Spleen (tissue), 7 donors: ENCODE measurements at regions not wholly inside any gene's neighbourhood (a gene's known extent, or its start where the extent isn't known, plus 50 kb on each side); places are given as distances from the start of the nearest gene placed in this dataset.

ENCODE experiments used
- POLR2A ChIP-seq, 3 donors: fragments of 450-650 bp; IDR thresholded peaks; one replicate each; pipeline ENCODE4 v1.5.1; 2017; ENCODE audit warnings: antibody characterized with exemption in 3 of 3, mild to moderate bottlenecking in 1 of 3
- POLR2AphosphoS5 ChIP-seq, 3 donors: sonication (generic); formaldehyde crosslinking; IDR thresholded peaks; one replicate each; pipeline ENCODE4 v1.5.1; 2017; ENCODE audit warnings: antibody characterized with exemption in 3 of 3
- TF ChIP-seq, protein P1 (sequence below), 11 experiments: fragments of 200-600 bp in 7 of 11; fragments of 450-650 bp in 4 of 11; sonication (generic) in 4 of 11; IDR thresholded peaks in 8 of 11; conservative IDR thresholded peaks in 3 of 11; 1 replicate in 7 of 11; 2 replicates in 4 of 11; pipeline versions ENCODE4 v1.4.0 to v1.8.0; 2016 to 2021; ENCODE audit warnings: antibody characterized with exemption in 11 of 11, inconsistent platforms in 4 of 11, mild to moderate bottlenecking in 1 of 11
- donor health status: DM: no; HTN: no; CAD: no; lungs with moderate emphysema.
- donor health status: DM: no; HTN: no; CAD: no.
- donor health status: DM: no; HTN: no; CAD: no.

DNA sequence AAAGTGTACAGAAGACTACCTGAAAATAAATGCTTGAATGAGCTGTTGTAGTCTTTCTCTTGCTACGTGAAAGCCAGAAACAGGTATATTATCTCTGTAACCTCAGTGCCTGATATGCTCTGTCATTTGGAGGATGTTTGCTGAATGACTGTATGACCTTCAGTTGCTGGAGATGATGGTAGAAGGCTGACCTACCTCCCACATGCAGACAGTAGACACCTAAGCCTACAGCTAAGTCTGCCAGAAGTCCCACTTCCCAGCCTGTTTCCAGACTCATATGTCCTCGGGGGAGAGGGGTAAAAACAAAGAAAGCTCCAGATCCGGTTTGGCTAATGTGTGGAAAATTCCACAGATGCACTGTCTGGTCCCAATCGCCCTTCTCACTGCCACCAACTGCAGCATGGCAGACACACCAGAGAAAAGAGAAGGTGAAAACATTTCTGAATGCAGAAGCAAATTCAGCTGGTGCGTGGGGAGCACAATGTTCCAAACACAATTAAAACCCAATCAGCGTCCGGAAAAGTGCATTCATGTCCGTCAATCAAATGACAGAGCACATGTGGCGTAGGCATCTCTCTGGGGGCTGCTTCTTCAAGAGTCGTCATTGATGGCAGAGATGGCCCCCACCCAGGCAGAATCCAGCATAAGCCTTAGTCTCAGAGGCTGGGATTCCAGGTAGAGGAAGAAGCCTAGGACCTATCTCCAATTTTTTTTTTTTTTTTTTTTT, 76.3 kb upstream of the TBX3 start:
- TF ChIP-seq, protein P1, sequence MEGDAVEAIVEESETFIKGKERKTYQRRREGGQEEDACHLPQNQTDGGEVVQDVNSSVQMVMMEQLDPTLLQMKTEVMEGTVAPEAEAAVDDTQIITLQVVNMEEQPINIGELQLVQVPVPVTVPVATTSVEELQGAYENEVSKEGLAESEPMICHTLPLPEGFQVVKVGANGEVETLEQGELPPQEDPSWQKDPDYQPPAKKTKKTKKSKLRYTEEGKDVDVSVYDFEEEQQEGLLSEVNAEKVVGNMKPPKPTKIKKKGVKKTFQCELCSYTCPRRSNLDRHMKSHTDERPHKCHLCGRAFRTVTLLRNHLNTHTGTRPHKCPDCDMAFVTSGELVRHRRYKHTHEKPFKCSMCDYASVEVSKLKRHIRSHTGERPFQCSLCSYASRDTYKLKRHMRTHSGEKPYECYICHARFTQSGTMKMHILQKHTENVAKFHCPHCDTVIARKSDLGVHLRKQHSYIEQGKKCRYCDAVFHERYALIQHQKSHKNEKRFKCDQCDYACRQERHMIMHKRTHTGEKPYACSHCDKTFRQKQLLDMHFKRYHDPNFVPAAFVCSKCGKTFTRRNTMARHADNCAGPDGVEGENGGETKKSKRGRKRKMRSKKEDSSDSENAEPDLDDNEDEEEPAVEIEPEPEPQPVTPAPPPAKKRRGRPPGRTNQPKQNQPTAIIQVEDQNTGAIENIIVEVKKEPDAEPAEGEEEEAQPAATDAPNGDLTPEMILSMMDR (IDR thresholded peaks at IDR 0.05 in 8 of 11, conservative IDR thresholded peaks at IDR 0.05 in 3 of 11): no peak
- TF ChIP-seq POLR2A (IDR thresholded peaks at IDR 0.05) (no peak), POLR2AphosphoS5 (IDR thresholded peaks at IDR 0.05) (no peak)
